ENCODE measurements at regions not wholly inside any gene's neighbourhood (a gene's known extent, or its start where the extent isn't known, plus 50 kb on each side); places are given as distances from the start of the nearest gene placed in this dataset.

- CTCF ChIA-PET (ENCODE audit: partially characterized antibody), result interaction anchor here (0.5 to 5.4 kb wide), 54 partner anchors 8 to 639 kb away, joined by 3 to 54 read pairs (median 5); partner anchors contain the start of gene SMIM20
- no peak overlapping the region for H2BK5ac ChIP-seq (ENCODE audit: low read depth, low read length)
- no peaks in the 10 kb centered on the region for H3K23me2 ChIP-seq (ENCODE audit: low read depth, low read length)
- H3K79me2 ChIP-seq (ENCODE audit: control insufficient read depth in 1 of 2, insufficient read depth in 2 of 2, low read length in 2 of 2), result no peaks in the 10 kb centered on the region
- FAIRE-seq (no peak), DNase-seq (ENCODE audit: low read depth in 1 of 2, low spot score in 2 of 2) (no peak)
- no peaks in the 10 kb centered on the region for H3K27me3 ChIP-seq (replicated peaks in 1 of 4; ENCODE audit: control insufficient read depth in 3 of 4, extremely low read depth in 1 of 4, insufficient read depth in 3 of 4, low read length in 3 of 4)
- no peak overlapping the region for H2BK15ac ChIP-seq (ENCODE audit: low read length)
- H3K14ac ChIP-seq (ENCODE audit: insufficient read length), result no peak overlapping the region
- H3K9ac ChIP-seq (replicated peaks in 1 of 4; ENCODE audit: extremely low read depth in 1 of 4, low read depth in 3 of 4, low read length in 3 of 4), result no peak overlapping the region
- no peak overlapping the region for H3K4me2 ChIP-seq (ENCODE audit: insufficient read depth in 1 of 2, low read depth in 2 of 2, low read length in 2 of 2)
- no peaks in the 10 kb centered on the region for H3K79me1 ChIP-seq (ENCODE audit: low read depth, low read length)
- no peak overlapping the region for H2AK5ac ChIP-seq (ENCODE audit: low read depth, low read length)
- H3K27ac ChIP-seq (ENCODE audit: low read depth, low read length), result no peak overlapping the region
- no peak overlapping the region for H4K5ac ChIP-seq (ENCODE audit: insufficient read length, low read depth, low read length)
- no peaks in the 10 kb centered on the region for H3K9me3 ChIP-seq (ENCODE audit: insufficient read depth in 2 of 2, low read depth in 1 of 2, low read length in 1 of 2)
- H3K36me3 ChIP-seq (ENCODE audit: control insufficient read depth in 2 of 4, insufficient read depth in 4 of 4, low read length in 3 of 4), result no peaks in the 10 kb centered on the region
- no peak overlapping the region for H3K18ac ChIP-seq (ENCODE audit: extremely low read depth, low read length)
- no peak overlapping the region for H2BK120ac ChIP-seq (replicated peaks; ENCODE audit: low read depth, low read length)
- H3K23ac ChIP-seq (ENCODE audit: insufficient read length), result no peak overlapping the region
- POLR2A ChIA-PET (ENCODE audit: partially characterized antibody), result interaction anchor here (1.7 kb wide), 1 partner anchor 53 kb away, joined by 4 read pairs; no protein-coding TSS in a partner anchor
- H2BK12ac ChIP-seq (ENCODE audit: low read depth, low read length), result no peak overlapping the region
- H3K4me3 ChIP-seq (ENCODE audit: extremely low read depth in 1 of 4, insufficient read depth in 2 of 4, low read depth in 3 of 4, low read length in 4 of 4), result no peak overlapping the region
- H4K20me1 ChIP-seq (replicated peaks in 1 of 2; ENCODE audit: control insufficient read depth in 1 of 2, insufficient read depth in 2 of 2, low read length in 2 of 2), result no peaks in the 10 kb centered on the region
- H2BK20ac ChIP-seq (ENCODE audit: low read length), result no peak overlapping the region
- peaks cover 0 to 4% (median 0%) of the 10 kb centered on the region in 4 experiments; a peak in 2 of 7 replicates for H3K4me1 ChIP-seq (replicated peaks in 1 of 4; ENCODE audit: control insufficient read depth in 3 of 4, insufficient read depth in 4 of 4, low read length in 3 of 4)
- H4K8ac ChIP-seq (ENCODE audit: extremely low read depth, insufficient read depth, low read length), result no peak overlapping the region
- 85% methylated on average over 5 of the region's 5 CpGs; no CpG with 5 or more reads in 1 of the 2 experiments for WGBS, 2 experiments (ENCODE audit: extremely low coverage in 1 of 2, insufficient coverage in 1 of 2, insufficient read length in 1 of 2, insufficient replicate concordance in 2 of 2, low coverage in 1 of 2, low lambda C conversion rate in 2 of 2, missing lambda C conversion rate in 1 of 2)
- H3K56ac ChIP-seq (replicated peaks; ENCODE audit: insufficient read length, low read depth, low read length), result no peak overlapping the region
- no peak overlapping the region for H2AFZ ChIP-seq (ENCODE audit: low read length)
- no peak overlapping the region for H3K4ac ChIP-seq (replicated peaks; ENCODE audit: insufficient read length, low read depth, low read length)
- no peak overlapping the region for H4K91ac ChIP-seq (replicated peaks; ENCODE audit: insufficient read length, low read length)
- TF ChIP-seq PHF8 (conservative IDR thresholded peaks at IDR 0.05; ENCODE audit: low read depth, low read length) (no peak), SAP30 (IDR thresholded peaks at IDR 0.05; ENCODE audit: insufficient read depth, insufficient replicate concordance, low read length) (no peak), SIN3A (conservative IDR thresholded peaks at IDR 0.05 in 1 of 2, IDR thresholded peaks at IDR 0.05 in 1 of 2; ENCODE audit: low read depth in 1 of 2, low read length in 2 of 2) (no peak), E2F6 (IDR thresholded peaks at IDR 0.05) (no peak), JUND (IDR thresholded peaks at IDR 0.05; ENCODE audit: low read length) (no peak), BCL11A (IDR thresholded peaks at IDR 0.05; ENCODE audit: low read depth in 2 of 2, low read length in 2 of 2) (no peak)
These were observed 168.5 kb downstream of the SMIM20 start for GRCh38 chr4:26082565-26082964.

Measured in H1 (cell line).